Activated B cell treated with CpG ODN at 0.5 μM for 24 hours (primary cell): ENCODE measurements at regions not wholly inside any gene's neighbourhood (a gene's known extent, or its start where the extent isn't known, plus 50 kb on each side); places are given as distances from the start of the nearest gene placed in this dataset.
"Not testable (repeated sequence)": the region's sequence is repeated elsewhere in the genome, so short reads cannot be mapped to it uniquely, and the experiment has no call there.

Experiments
- ATAC-seq: fragments of 200-7000 bp; cut with Tn5 transposase; one replicate; pipeline ENCODE4 v1.10.0; 2021; ENCODE audit warnings: low read depth, mild to moderate bottlenecking, moderate library complexity
- CTCF ChIA-PET: fragments of 350-600 bp; sonication (Branson Sonifier 250); formaldehyde crosslinking; loops from one replicate; lab custom pipeline; 2021; ENCODE audit warnings: antibody characterized with exemption; lab: Charles Lee
- POLR2A ChIA-PET: fragments of 350-600 bp; sonication (Branson Sonifier 250); formaldehyde crosslinking; loops from one replicate; lab custom pipeline; 2021; ENCODE audit warnings: antibody characterized with exemption; lab: Charles Lee
- DNase-seq: peaks from one replicate; pipeline ENCODE4 v3.0.0; 2022
- H3K27ac Mint-ChIP-seq: one replicate; pipeline ENCODE4 v1.8.0; 2020; ENCODE audit warnings: mixed read lengths
- H3K27me3 Mint-ChIP-seq: one replicate; pipeline ENCODE4 v1.8.0; 2021; ENCODE audit warnings: mixed read lengths
- H3K36me3 Mint-ChIP-seq: one replicate; pipeline ENCODE4 v1.8.0; 2021; ENCODE audit warnings: low read depth, mixed read lengths
- H3K4me1 Mint-ChIP-seq: one replicate; pipeline ENCODE4 v1.8.0; 2021; ENCODE audit warnings: mixed read lengths
- H3K4me3 Mint-ChIP-seq: one replicate; pipeline ENCODE4 v1.8.0; 2020; ENCODE audit warnings: mild to moderate bottlenecking, mixed read lengths
- H3K9me3 Mint-ChIP-seq: one replicate; pipeline ENCODE4 v1.8.0; 2020; ENCODE audit warnings: mixed read lengths
- CTCF ChIP-seq: fragments of 200-600 bp; IDR thresholded peaks from one replicate; pipeline ENCODE4 v1.8.0; 2022; ENCODE audit warnings: antibody characterized with exemption, mild to moderate bottlenecking
- intact Hi-C: fragments of 100-400 bp; cut with micrococcal nuclease; formaldehyde crosslinking; loops from one replicate; pipeline ENCODE4 v1.15.1; 2024

- Mint-ChIP-seq H3K4me3 (no peak overlapping the region), H3K27ac (no peak overlapping the region), H3K27me3 (no peaks in the 10 kb centered on the region), H3K36me3 (no peaks in the 10 kb centered on the region), H3K9me3 (peaks cover 4% of the 10 kb centered on the region), H3K4me1 (no peaks in the 10 kb centered on the region)
- DNase-seq (no peak), ATAC-seq (no peak)
- intact Hi-C loops = no loop called here
- CTCF ChIA-PET = no interaction called here
- POLR2A ChIA-PET = no interaction called here
- TF ChIP-seq CTCF = no peak
Observed at GRCh38 chr14:27668531-27668930, 1070.7 kb upstream of the NOVA1 start.

- H3K9me3 Mint-ChIP-seq = peaks cover 2% of the 10 kb centered on the region
- H3K36me3 Mint-ChIP-seq = no peaks in the 10 kb centered on the region
- no peaks in the 10 kb centered on the region for H3K27me3 Mint-ChIP-seq
- POLR2A ChIA-PET = no interaction called here
- ATAC-seq (no peak), DNase-seq (no peak)
- no peak for TF ChIP-seq CTCF
- H3K27ac Mint-ChIP-seq = no peak overlapping the region
- H3K4me3 Mint-ChIP-seq = no peak overlapping the region
- CTCF ChIA-PET = no interaction called here
- H3K4me1 Mint-ChIP-seq = no peaks in the 10 kb centered on the region
- intact Hi-C loops = no loop called here
Observed at GRCh38 chr14:27672047-27672446, 1074.2 kb upstream of the NOVA1 start.

- H3K4me1 Mint-ChIP-seq, H3K9me3 Mint-ChIP-seq, H3K27ac Mint-ChIP-seq, H3K36me3 Mint-ChIP-seq, H3K4me3 Mint-ChIP-seq, ATAC-seq, CTCF ChIA-PET, H3K27me3 Mint-ChIP-seq, intact Hi-C loops, DNase-seq, POLR2A ChIA-PET: not testable (repeated sequence)
Observed at GRCh38 chr14:27672811-27673737, 1075.2 kb upstream of the NOVA1 start.

- intact Hi-C loops = no loop called here
- DNase-seq (no peak), ATAC-seq (no peak)
- POLR2A ChIA-PET = no interaction called here
- TF ChIP-seq CTCF = no peak
- Mint-ChIP-seq H3K4me1 (no peaks in the 10 kb centered on the region), H3K27me3 (no peaks in the 10 kb centered on the region), H3K27ac (no peak overlapping the region), H3K9me3 (peaks cover 4% of the 10 kb centered on the region), H3K36me3 (no peaks in the 10 kb centered on the region), H3K4me3 (no peak overlapping the region)
- CTCF ChIA-PET = no interaction called here
Observed at GRCh38 chr14:27686137-27686536, 1080.5 kb upstream of the FOXG1 start.

- no peak overlapping the region for H3K4me3 Mint-ChIP-seq
- ChIA-PET CTCF (no interaction called here), POLR2A (no interaction called here)
- H3K27ac Mint-ChIP-seq = no peak overlapping the region
- intact Hi-C loops = no loop called here
- DNase-seq = no peak
- H3K27me3 Mint-ChIP-seq = no peaks in the 10 kb centered on the region
- no peak for ATAC-seq
- TF ChIP-seq CTCF = no peak
- no peaks in the 10 kb centered on the region for H3K4me1 Mint-ChIP-seq
- peaks cover 3% of the 10 kb centered on the region for H3K9me3 Mint-ChIP-seq
- no peaks in the 10 kb centered on the region for H3K36me3 Mint-ChIP-seq
Observed at GRCh38 chr14:27688841-27689444, 1077.6 kb upstream of the FOXG1 start.
